Lower leg skin (tissue), 4 donors: ENCODE measurements at regions not wholly inside any gene's neighbourhood (a gene's known extent, or its start where the extent isn't known, plus 50 kb on each side); places are given as distances from the start of the nearest gene placed in this dataset.

Source experiments
- DNase-seq, 2 donors: peaks; one replicate each; pipeline ENCODE4 v3.0.0-alpha.2; 2019; ENCODE audit warnings: low spot score in 2 of 2
- H3K4me3 ChIP-seq: fragments of 200-600 bp; sonication (generic); 2 replicates; pipeline ENCODE4 v1.5.1; 2017; ENCODE audit warnings: mild to moderate bottlenecking, low read depth; ENCODE audit not compliant: poor library complexity, severe bottlenecking
- POLR2A ChIP-seq, 2 donors: fragments of 450-650 bp; IDR thresholded peaks; one replicate each; pipeline ENCODE4 v1.6.1; 2016 to 2017; ENCODE audit warnings: antibody characterized with exemption in 2 of 2, mild to moderate bottlenecking in 1 of 2, moderate library complexity in 1 of 2
- WGBS, 2 donors: methylation state at CpG; one replicate each; pipeline ENCODE4 v1.1.5; 2018; 5-methylcytosine and 5-hydroxymethylcytosine counted together
- intact Hi-C: fragments of 100-400 bp; cut with DNase I; formaldehyde crosslinking; loops from one replicate; pipeline ENCODE4 v1.15.0; 2023; ENCODE audit warnings: low total_unique reads
- TF ChIP-seq, protein P1 (sequence below), 3 donors: fragments of 450-650 bp; IDR thresholded peaks; one replicate each; pipeline ENCODE4 v1.5.1; 2016; ENCODE audit warnings: antibody characterized with exemption in 3 of 3, mild to moderate bottlenecking in 3 of 3, moderate library complexity in 2 of 3

DNA sequence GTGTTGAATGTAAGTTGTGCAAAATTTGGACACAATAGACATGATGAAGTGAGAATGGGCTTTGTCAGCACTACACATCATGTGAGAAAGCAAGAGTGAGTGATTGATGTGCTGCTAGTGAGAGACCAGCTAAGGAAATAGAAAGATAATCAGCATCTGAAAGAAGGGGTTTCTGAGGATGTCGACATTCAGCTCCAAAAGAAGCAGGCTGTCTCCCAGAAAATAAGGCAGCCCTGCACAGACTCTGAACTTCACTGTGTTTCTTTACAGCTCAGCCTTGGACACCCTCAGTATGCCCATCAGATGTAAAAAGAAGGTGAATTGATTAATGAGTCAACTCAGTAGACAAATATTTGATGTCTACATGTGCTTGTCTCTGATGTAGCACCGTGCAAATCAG is 80.8 kb upstream of the ADCY2 start:
- TF ChIP-seq POLR2A (IDR thresholded peaks at IDR 0.05) = no peak
- TF ChIP-seq, protein P1, sequence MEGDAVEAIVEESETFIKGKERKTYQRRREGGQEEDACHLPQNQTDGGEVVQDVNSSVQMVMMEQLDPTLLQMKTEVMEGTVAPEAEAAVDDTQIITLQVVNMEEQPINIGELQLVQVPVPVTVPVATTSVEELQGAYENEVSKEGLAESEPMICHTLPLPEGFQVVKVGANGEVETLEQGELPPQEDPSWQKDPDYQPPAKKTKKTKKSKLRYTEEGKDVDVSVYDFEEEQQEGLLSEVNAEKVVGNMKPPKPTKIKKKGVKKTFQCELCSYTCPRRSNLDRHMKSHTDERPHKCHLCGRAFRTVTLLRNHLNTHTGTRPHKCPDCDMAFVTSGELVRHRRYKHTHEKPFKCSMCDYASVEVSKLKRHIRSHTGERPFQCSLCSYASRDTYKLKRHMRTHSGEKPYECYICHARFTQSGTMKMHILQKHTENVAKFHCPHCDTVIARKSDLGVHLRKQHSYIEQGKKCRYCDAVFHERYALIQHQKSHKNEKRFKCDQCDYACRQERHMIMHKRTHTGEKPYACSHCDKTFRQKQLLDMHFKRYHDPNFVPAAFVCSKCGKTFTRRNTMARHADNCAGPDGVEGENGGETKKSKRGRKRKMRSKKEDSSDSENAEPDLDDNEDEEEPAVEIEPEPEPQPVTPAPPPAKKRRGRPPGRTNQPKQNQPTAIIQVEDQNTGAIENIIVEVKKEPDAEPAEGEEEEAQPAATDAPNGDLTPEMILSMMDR (IDR thresholded peaks at IDR 0.05) = no peak
- intact Hi-C loops = no loop called here
- DNase-seq = no peak
- 46 to 47% methylated on average over 2 of the region's 2 CpGs for WGBS, 2 donors
- H3K4me3 ChIP-seq = no peak overlapping the region

DNA sequence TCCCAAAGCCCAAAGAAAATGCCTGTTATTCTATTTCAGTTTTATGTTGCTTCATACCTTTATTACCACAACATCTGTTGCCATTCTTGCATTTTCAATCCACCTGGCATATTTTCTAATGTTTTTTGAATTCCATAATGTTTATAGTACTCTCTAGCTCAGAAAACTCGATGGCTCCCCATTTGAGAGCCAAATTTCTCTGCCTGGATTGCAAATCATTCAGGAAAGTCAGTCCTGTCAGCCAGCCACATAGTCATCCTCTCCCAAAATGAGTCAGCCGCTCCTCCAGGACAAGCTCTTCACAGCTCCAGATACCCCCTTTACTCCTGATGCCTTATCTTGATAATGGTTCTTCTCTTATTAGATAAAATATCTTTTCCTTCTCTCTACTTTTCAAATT is 78.2 kb upstream of the ADCY2 start:
- no peak overlapping the region for H3K4me3 ChIP-seq
- WGBS, 2 donors = 43 to 45% methylated on average over 2 of the region's 2 CpGs
- intact Hi-C loops = no loop called here
- DNase-seq = no peak
- TF ChIP-seq, protein P1 (IDR thresholded peaks at IDR 0.05) = no peak
- no peak for TF ChIP-seq POLR2A (IDR thresholded peaks at IDR 0.05)

GRCh38 chr5:7320701-7321301 is 75.1 kb upstream of the ADCY2 start:
- no peak overlapping the region for H3K4me3 ChIP-seq
- DNase-seq = no peak
- no peak for TF ChIP-seq POLR2A (IDR thresholded peaks at IDR 0.05)
- TF ChIP-seq, protein P1 (IDR thresholded peaks at IDR 0.05) = no peak
- WGBS, 2 donors = 48 to 54% methylated on average over 2 of the region's 2 CpGs
- intact Hi-C loops = no loop called here

DNA sequence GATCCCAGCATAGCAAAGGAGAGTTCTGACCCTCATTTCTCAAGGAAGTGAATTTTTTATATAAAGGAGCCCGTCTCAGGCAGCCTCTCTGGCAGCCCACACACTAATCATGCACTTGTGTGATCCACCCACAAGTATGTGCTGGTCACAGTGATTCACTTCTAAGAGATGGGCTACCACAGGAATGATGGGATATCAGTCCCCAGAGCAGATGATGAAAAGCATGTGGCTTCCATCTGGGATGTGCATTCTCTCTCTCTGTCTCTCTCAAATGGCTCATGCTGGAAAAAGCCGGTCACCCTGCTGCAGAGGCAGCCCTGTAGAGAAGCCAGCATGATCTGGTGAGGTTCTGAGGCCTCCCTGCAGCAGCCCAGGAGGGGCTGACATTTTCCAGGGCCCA is 74.2 kb upstream of the ADCY2 start:
- TF ChIP-seq, protein P1 (IDR thresholded peaks at IDR 0.05) = no peak
- TF ChIP-seq POLR2A (IDR thresholded peaks at IDR 0.05) = no peak
- H3K4me3 ChIP-seq = no peak overlapping the region
- peak in 1 of 2 donors; percentile 73 for DNase-seq
- intact Hi-C loops = no loop called here
- WGBS, 2 donors = 35 to 55% methylated on average over 2 of the region's 2 CpGs

DNA sequence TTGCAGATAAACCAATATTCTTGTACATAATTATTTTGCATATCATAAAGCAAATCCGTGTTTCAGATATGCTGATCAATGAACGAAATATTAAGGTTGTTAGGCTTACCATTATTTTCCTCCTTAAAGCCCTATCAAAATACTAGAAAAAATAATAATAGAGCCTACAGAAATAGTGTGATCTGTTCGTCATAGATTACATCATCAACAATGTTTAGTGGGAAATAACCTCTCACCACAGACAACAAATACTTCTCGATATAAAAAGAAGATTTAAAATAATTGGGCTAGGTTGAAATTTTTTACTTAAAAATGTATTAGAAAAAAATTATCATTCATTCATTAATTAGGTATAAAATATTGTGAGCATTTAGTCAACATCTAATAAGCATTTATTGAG is 71.0 kb upstream of the ADCY2 start:
- H3K4me3 ChIP-seq = no peak overlapping the region
- TF ChIP-seq, protein P1 (IDR thresholded peaks at IDR 0.05) = no peak
- no peak for TF ChIP-seq POLR2A (IDR thresholded peaks at IDR 0.05)
- intact Hi-C loops = no loop called here
- no peak for DNase-seq
- WGBS, 2 donors = 83 to 87% methylated on average over 4 of the region's 4 CpGs
